HG03342 (cell line): ENCODE measurements at regions not wholly inside any gene's neighbourhood (a gene's known extent, or its start where the extent isn't known, plus 50 kb on each side); places are given as distances from the start of the nearest gene placed in this dataset.
"Not testable (repeated sequence)": the region's sequence is repeated elsewhere in the genome, so short reads cannot be mapped to it uniquely, and the experiment has no call there.

Experiments used
- ATAC-seq: cut with Tn5 transposase; IDR thresholded peaks from one replicate; pipeline ENCODE4 v1.9.1; 2021; ENCODE audit warnings: mild to moderate bottlenecking, moderate library complexity; ENCODE audit not compliant: unreplicated experiment

- no peak for ATAC-seq
These were observed 160.4 kb downstream of the ESM1 start for GRCh38 chr5:54825005-54825404.

- no peak for ATAC-seq
These were observed 162.4 kb downstream of the ESM1 start for GRCh38 chr5:54823006-54823405.

- ATAC-seq, result no peak
These were observed 163.1 kb downstream of the ESM1 start for GRCh38 chr5:54822324-54822687.

GRCh38 chr5:54821445-54822323 lies 163.7 kb downstream of the ESM1 start:
- ATAC-seq, result no peak

- no peak for ATAC-seq
These were observed 164.9 kb downstream of the ESM1 start for GRCh38 chr5:54820346-54821134.

GRCh38 chr5:54807421-54807820 lies 178.0 kb downstream of the ESM1 start:
- ATAC-seq, result no peak

GRCh38 chr5:54804521-54804920 lies 180.9 kb downstream of the ESM1 start:
- ATAC-seq, result no peak

- ATAC-seq, result no peak
These were observed 181.3 kb downstream of the ESM1 start for GRCh38 chr5:54804086-54804485.

GRCh38 chr5:54803471-54804011 lies 181.9 kb downstream of the ESM1 start:
- ATAC-seq, result no peak

- ATAC-seq, result peak; percentile 87
These were observed 185.7 kb downstream of the ESM1 start for GRCh38 chr5:54799645-54800044.

GRCh38 chr5:54795777-54796176 lies 189.6 kb downstream of the ESM1 start:
- ATAC-seq, result no peak

- no peak for ATAC-seq
These were observed 190.1 kb downstream of the ESM1 start for GRCh38 chr5:54795284-54795683.

GRCh38 chr5:54794135-54794975 lies 191.0 kb downstream of the ESM1 start:
- ATAC-seq, result no peak

GRCh38 chr5:54793468-54794134 lies 191.8 kb downstream of the ESM1 start:
- ATAC-seq, result no peak

GRCh38 chr5:54792611-54793404 lies 192.6 kb downstream of the ESM1 start:
- no peak for ATAC-seq

GRCh38 chr5:54787910-54788309 lies 197.5 kb downstream of the ESM1 start:
- not testable (repeated sequence) for ATAC-seq

GRCh38 chr5:54785729-54786591 lies 199.4 kb downstream of the ESM1 start:
- peak; percentile 90 for ATAC-seq

- no peak for ATAC-seq
These were observed 206.6 kb downstream of the ESM1 start for GRCh38 chr5:54778783-54779182.

- ATAC-seq, result no peak
These were observed 209.7 kb downstream of the ESM1 start for GRCh38 chr5:54775645-54776044.
